Upper lobe of right lung (tissue), 1 donor: ENCODE measurements at regions not wholly inside any gene's neighbourhood (a gene's known extent, or its start where the extent isn't known, plus 50 kb on each side); places are given as distances from the start of the nearest gene placed in this dataset.

Experiments
- ATAC-seq: fragments of 200-7000 bp; cut with Tn5 transposase; one replicate; pipeline ENCODE4 v1.9.1; 2020; ENCODE audit warnings: mild to moderate bottlenecking, moderate library complexity
- DNase-seq: peaks from one replicate; pipeline ENCODE4 v3.0.0-alpha.2; 2020
- H3K27ac ChIP-seq: fragments of 200-600 bp; one replicate; pipeline ENCODE4 v1.8.0; 2022
- H3K27me3 ChIP-seq: fragments of 200-600 bp; one replicate; pipeline ENCODE4 v1.8.0; 2022; ENCODE audit warnings: mild to moderate bottlenecking
- H3K36me3 ChIP-seq: fragments of 200-600 bp; one replicate; pipeline ENCODE4 v1.8.0; 2022
- H3K4me1 ChIP-seq: fragments of 200-600 bp; one replicate; pipeline ENCODE4 v1.8.0; 2022
- H3K4me3 ChIP-seq: fragments of 200-600 bp; one replicate; pipeline ENCODE4 v1.8.0; 2022; ENCODE audit warnings: mild to moderate bottlenecking
- H3K9me3 ChIP-seq: fragments of 200-600 bp; one replicate; pipeline ENCODE4 v1.8.0; 2022
- intact Hi-C: fragments of 100-400 bp; cut with DNase I; formaldehyde crosslinking; loops from one replicate; pipeline ENCODE4 v1.11.0; 2022
- TF ChIP-seq, protein P1 (sequence below): fragments of 200-600 bp; IDR thresholded peaks from one replicate; pipeline ENCODE4 v1.8.0; 2022; ENCODE audit warnings: antibody characterized with exemption
- donor health status: DM: no; HTN: yes; CAD: no; lungs with severe emphysema.

- intact Hi-C loops = no loop called here
These were observed 446.4 kb upstream of the ID2 start for GRCh38 chr2:8235419-8235818.

DNA sequence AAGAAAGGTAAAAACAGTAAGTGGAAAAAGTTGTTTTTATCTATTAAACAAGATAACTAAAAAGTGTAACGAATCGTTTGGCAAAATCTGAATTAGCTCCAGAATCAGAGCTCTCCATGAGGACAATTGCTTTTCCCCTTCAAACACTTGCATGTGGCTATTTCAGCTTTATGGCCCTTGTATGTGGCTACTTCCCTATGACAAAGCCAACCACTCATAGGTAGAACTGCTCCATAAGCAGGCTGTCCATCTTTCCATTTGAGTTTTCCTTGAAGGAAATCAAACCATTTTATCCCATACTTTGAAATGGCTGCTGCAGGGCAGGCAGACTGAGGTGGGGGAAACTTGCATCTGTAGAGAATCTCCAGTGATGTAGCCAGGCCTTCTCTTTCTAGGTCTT, 445.5 kb upstream of the ID2 start:
- TF ChIP-seq, protein P1, sequence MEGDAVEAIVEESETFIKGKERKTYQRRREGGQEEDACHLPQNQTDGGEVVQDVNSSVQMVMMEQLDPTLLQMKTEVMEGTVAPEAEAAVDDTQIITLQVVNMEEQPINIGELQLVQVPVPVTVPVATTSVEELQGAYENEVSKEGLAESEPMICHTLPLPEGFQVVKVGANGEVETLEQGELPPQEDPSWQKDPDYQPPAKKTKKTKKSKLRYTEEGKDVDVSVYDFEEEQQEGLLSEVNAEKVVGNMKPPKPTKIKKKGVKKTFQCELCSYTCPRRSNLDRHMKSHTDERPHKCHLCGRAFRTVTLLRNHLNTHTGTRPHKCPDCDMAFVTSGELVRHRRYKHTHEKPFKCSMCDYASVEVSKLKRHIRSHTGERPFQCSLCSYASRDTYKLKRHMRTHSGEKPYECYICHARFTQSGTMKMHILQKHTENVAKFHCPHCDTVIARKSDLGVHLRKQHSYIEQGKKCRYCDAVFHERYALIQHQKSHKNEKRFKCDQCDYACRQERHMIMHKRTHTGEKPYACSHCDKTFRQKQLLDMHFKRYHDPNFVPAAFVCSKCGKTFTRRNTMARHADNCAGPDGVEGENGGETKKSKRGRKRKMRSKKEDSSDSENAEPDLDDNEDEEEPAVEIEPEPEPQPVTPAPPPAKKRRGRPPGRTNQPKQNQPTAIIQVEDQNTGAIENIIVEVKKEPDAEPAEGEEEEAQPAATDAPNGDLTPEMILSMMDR = no peak
- intact Hi-C loops = no loop called here
- no peak overlapping the region for H3K27ac ChIP-seq
- no peaks in the 10 kb centered on the region for H3K36me3 ChIP-seq
- no peak overlapping the region for H3K4me3 ChIP-seq
- H3K9me3 ChIP-seq = no peaks in the 10 kb centered on the region
- DNase-seq (no peak), ATAC-seq (no peak)
- no peaks in the 10 kb centered on the region for H3K4me1 ChIP-seq
- H3K27me3 ChIP-seq = no peaks in the 10 kb centered on the region

More at GRCh38 chr2:8235419-8235818, 446.4 kb upstream of the ID2 start:
- TF ChIP-seq, protein P1 = no peak
- H3K36me3 ChIP-seq = no peaks in the 10 kb centered on the region
- H3K27me3 ChIP-seq = no peaks in the 10 kb centered on the region
- no peaks in the 10 kb centered on the region for H3K9me3 ChIP-seq
- no peak overlapping the region for H3K4me3 ChIP-seq
- ATAC-seq (no peak), DNase-seq (no peak)
- H3K27ac ChIP-seq = no peak overlapping the region
- no peaks in the 10 kb centered on the region for H3K4me1 ChIP-seq

- Histone ChIP-seq H3K4me1 (no peaks in the 10 kb centered on the region), H3K36me3 (no peaks in the 10 kb centered on the region), H3K27ac (no peak overlapping the region), H3K9me3 (no peaks in the 10 kb centered on the region), H3K27me3 (no peaks in the 10 kb centered on the region), H3K4me3 (no peak overlapping the region)
- TF ChIP-seq, protein P1 = no peak
- no peak for ATAC-seq
- intact Hi-C loops = no loop called here
- no peak for DNase-seq
These were observed 443.2 kb upstream of the ID2 start for GRCh38 chr2:8238521-8239230.

DNA sequence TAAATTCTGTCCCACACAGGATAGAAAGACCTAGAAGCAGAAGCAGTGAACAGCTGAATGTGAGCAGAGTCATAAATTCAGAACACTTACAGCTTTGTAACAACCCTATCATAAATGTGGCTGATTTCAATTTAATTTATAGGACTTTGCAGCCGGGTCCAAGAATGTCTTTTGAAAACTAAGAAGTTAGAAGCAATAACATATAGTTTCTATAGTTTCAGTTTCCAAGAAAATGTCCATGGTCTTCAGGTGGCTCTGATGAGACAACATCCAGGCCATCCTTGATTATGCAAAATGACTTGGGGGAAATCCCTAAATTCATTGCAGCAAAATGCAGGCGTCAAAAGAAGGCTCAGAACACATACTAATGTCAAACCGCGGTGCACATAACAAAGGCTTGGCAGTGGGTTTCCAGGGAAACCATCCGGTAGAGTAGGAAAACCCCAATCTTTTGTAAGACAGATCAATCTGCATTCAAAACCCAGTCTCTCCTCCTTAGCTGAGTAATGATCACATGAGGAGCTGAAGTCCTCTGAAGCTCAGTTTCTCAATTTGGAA, 442.2 kb upstream of the ID2 start:
- no peaks in the 10 kb centered on the region for H3K4me1 ChIP-seq
- H3K36me3 ChIP-seq = no peaks in the 10 kb centered on the region
- no peaks in the 10 kb centered on the region for H3K9me3 ChIP-seq
- no peak overlapping the region for H3K27ac ChIP-seq
- ATAC-seq (no peak), DNase-seq (no peak)
- TF ChIP-seq, protein P1 = no peak
- no peak overlapping the region for H3K4me3 ChIP-seq
- intact Hi-C loops = no loop called here
- H3K27me3 ChIP-seq = no peaks in the 10 kb centered on the region

GRCh38 chr2:8241317-8241716, 440.5 kb upstream of the ID2 start:
- H3K36me3 ChIP-seq = no peaks in the 10 kb centered on the region
- no peak for DNase-seq

More at GRCh38 chr2:8241317-8241716, 440.5 kb upstream of the ID2 start:
- H3K4me3 ChIP-seq = no peak overlapping the region
- TF ChIP-seq, protein P1 = no peak
- H3K9me3 ChIP-seq = no peaks in the 10 kb centered on the region
- H3K27ac ChIP-seq = no peak overlapping the region
- ATAC-seq = no peak
- intact Hi-C loops = no loop called here
- no peaks in the 10 kb centered on the region for H3K4me1 ChIP-seq
- no peaks in the 10 kb centered on the region for H3K27me3 ChIP-seq
